Glomerular endothelial cell (primary cell): ENCODE measurements at regions not wholly inside any gene's neighbourhood (a gene's known extent, or its start where the extent isn't known, plus 50 kb on each side); places are given as distances from the start of the nearest gene placed in this dataset.

Experiments used
- DNase-seq: peaks from one replicate; pipeline ENCODE4 v3.0.0-alpha.2; 2011; ENCODE audit warnings: low read depth, low spot score; ENCODE audit errors: extremely low read depth

- DNase-seq: no peak
Observed at GRCh38 chr1:82491301-82492048, 690.7 kb downstream of the ADGRL2 start.

GRCh38 chr1:82487778-82488177 is 687.0 kb downstream of the ADGRL2 start:
- DNase-seq: no peak

- no peak for DNase-seq
Observed at GRCh38 chr1:82486969-82487368, 686.2 kb downstream of the ADGRL2 start.

- no peak for DNase-seq
Observed at GRCh38 chr1:82486468-82486867, 685.7 kb downstream of the ADGRL2 start.

- DNase-seq: no peak
Observed at GRCh38 chr1:82485591-82486369, 685.0 kb downstream of the ADGRL2 start.

GRCh38 chr1:82483146-82483545 is 682.4 kb downstream of the ADGRL2 start:
- DNase-seq: no peak

- DNase-seq: no peak
Observed at GRCh38 chr1:82478916-82479315, 678.2 kb downstream of the ADGRL2 start.

- DNase-seq: no peak
Observed at GRCh38 chr1:82472489-82473131, 671.9 kb downstream of the ADGRL2 start.

- no peak for DNase-seq
Observed at GRCh38 chr1:82466891-82467290, 666.2 kb downstream of the ADGRL2 start.

- DNase-seq: no peak
Observed at GRCh38 chr1:82466416-82466815, 665.7 kb downstream of the ADGRL2 start.

- no peak for DNase-seq
Observed at GRCh38 chr1:82465024-82465423, 664.3 kb downstream of the ADGRL2 start.

- DNase-seq: no peak
Observed at GRCh38 chr1:82464362-82465001, 663.7 kb downstream of the ADGRL2 start.

GRCh38 chr1:82463951-82464350 is 663.2 kb downstream of the ADGRL2 start:
- no peak for DNase-seq

- no peak for DNase-seq
Observed at GRCh38 chr1:82462366-82462765, 661.6 kb downstream of the ADGRL2 start.

- DNase-seq: no peak
Observed at GRCh38 chr1:82455342-82455741, 654.6 kb downstream of the ADGRL2 start.

GRCh38 chr1:82454431-82454830 is 653.7 kb downstream of the ADGRL2 start:
- no peak for DNase-seq

GRCh38 chr1:82453511-82454185 is 652.9 kb downstream of the ADGRL2 start:
- DNase-seq: no peak

- no peak for DNase-seq
Observed at GRCh38 chr1:82452096-82452495, 651.4 kb downstream of the ADGRL2 start.

- DNase-seq: no peak
Observed at GRCh38 chr1:82451191-82451590, 650.5 kb downstream of the ADGRL2 start.

- no peak for DNase-seq
Observed at GRCh38 chr1:82449506-82450057, 648.8 kb downstream of the ADGRL2 start.
